A549 (cell line): ENCODE measurements at regions not wholly inside any gene's neighbourhood (a gene's known extent, or its start where the extent isn't known, plus 50 kb on each side); places are given as distances from the start of the nearest gene placed in this dataset.

Experiments
- ATAC-seq, 2 experiments: fragments of 200-7000 bp in 1 of 2; fragments of >200 bp in 1 of 2; cut with Nextera tagmentation in 1 of 2; cut with Tn5 transposase in 1 of 2; 3 replicates each; pipeline versions ENCODE4 v1.8.0 to v1.9.1; 2018 to 2020; ENCODE audit warnings: mild to moderate bottlenecking in 1 of 2, moderate library complexity in 1 of 2
- CTCF ChIA-PET: fragments of 300-600 bp; sonication (Branson Sonifier 250); formaldehyde crosslinking; extraction: SDS; loops from one replicate; lab custom pipeline; 2021; ENCODE audit warnings: antibody characterized with exemption, inconsistent platforms; lab: Yijun Ruan, JAX
- POLR2A ChIA-PET: fragments of 350-600 bp; formaldehyde crosslinking; extraction: SDS; loops from one replicate; lab custom pipeline; 2021; ENCODE audit warnings: antibody characterized with exemption, inconsistent platforms; lab: Yijun Ruan, JAX
- DNase-seq, 2 experiments: peaks; one replicate each; pipeline versions ENCODE4 v3.0.0 to v3.0.0-alpha.2; 2011 to 2016; ENCODE audit warnings: low read depth in 1 of 2, low spot score in 1 of 2
- FAIRE-seq: peaks from 2 replicates; lab custom pipeline; 2011; peaks lifted over from hg19 to GRCh38; lab: Jason Lieb, UNC
- H3K27ac ChIP-seq, 2 experiments: fragments of >200 bp; sonication (Bioruptor Twin); formaldehyde crosslinking; 3 replicates each; pipeline ENCODE4 v1.5.1; 2016 to 2017
- H3K4me1 ChIP-seq: fragments of >200 bp; sonication (Bioruptor Twin); formaldehyde crosslinking; 3 replicates; pipeline ENCODE4 v1.6.1; 2016
- H3K4me2 ChIP-seq: fragments of >200 bp; sonication (Bioruptor Twin); formaldehyde crosslinking; 3 replicates; pipeline ENCODE4 v1.6.1; 2016
- H3K4me3 ChIP-seq: fragments of >200 bp; sonication (Bioruptor Twin); formaldehyde crosslinking; 3 replicates; pipeline ENCODE4 v1.5.1; 2016
- H3K9me3 ChIP-seq: fragments of >200 bp; sonication (Bioruptor Twin); formaldehyde crosslinking; 3 replicates; pipeline ENCODE4 v1.6.1; 2016
- ATOH8 ChIP-seq: fragments of 250-450 bp; sonication (Bioruptor Pico); IDR thresholded peaks from 2 replicates; pipeline ENCODE4 v1.5.0; 2020; ENCODE audit warnings: low read depth, mild to moderate bottlenecking, moderate library complexity
- CBX2 ChIP-seq: fragments of 200-600 bp; sonication (generic); IDR thresholded peaks from 2 replicates; pipeline ENCODE4 v1.6.1; 2016; ENCODE audit warnings: low read depth, mild to moderate bottlenecking, borderline replicate concordance
- CBX8 ChIP-seq: fragments of 200-600 bp; sonication (generic); IDR thresholded peaks from 2 replicates; pipeline ENCODE4 v1.6.1; 2016
- EHF ChIP-seq: fragments of 250-450 bp; sonication (Bioruptor Pico); IDR thresholded peaks from 2 replicates; pipeline ENCODE4 v1.5.0; 2020; ENCODE audit warnings: mild to moderate bottlenecking
- EHMT2 ChIP-seq: fragments of 200-600 bp; sonication (generic); IDR thresholded peaks from 2 replicates; pipeline ENCODE4 v1.6.1; 2016; ENCODE audit warnings: antibody characterized with exemption, low read depth, mild to moderate bottlenecking, moderate library complexity
- EP300 ChIP-seq, 2 experiments: fragments of >200 bp; sonication (Bioruptor Twin); formaldehyde crosslinking; IDR thresholded peaks; 2 replicates in 1 of 2; 3 replicates in 1 of 2; pipeline ENCODE4 v1.6.1; 2016 to 2017
- FOSB ChIP-seq: fragments of 250-450 bp; sonication (Bioruptor Pico); IDR thresholded peaks from 2 replicates; pipeline ENCODE4 v1.5.0; 2020; ENCODE audit warnings: mild to moderate bottlenecking, moderate library complexity
- HOXA7 ChIP-seq: fragments of 250-450 bp; sonication (Bioruptor Pico); IDR thresholded peaks from 2 replicates; pipeline ENCODE4 v1.5.0; 2020; ENCODE audit warnings: mild to moderate bottlenecking, moderate library complexity
- JUN ChIP-seq, 2 experiments: fragments of >200 bp; sonication (Bioruptor Twin); formaldehyde crosslinking; IDR thresholded peaks; 2 replicates in 1 of 2; 3 replicates in 1 of 2; pipeline ENCODE4 v1.6.1; 2016 to 2017
- KDM1A ChIP-seq: fragments of 200-600 bp; sonication (generic); IDR thresholded peaks from 2 replicates; pipeline ENCODE4 v1.6.1; 2016; ENCODE audit warnings: low read depth, mild to moderate bottlenecking
- MAFK ChIP-seq: fragments of 450-650 bp; IDR thresholded peaks from 2 replicates; pipeline ENCODE4 v1.6.1; 2014; ENCODE audit not compliant: partially characterized antibody
- MAX ChIP-seq: IDR thresholded peaks from 2 replicates; pipeline ENCODE4 v1.6.1; 2012
- RARB ChIP-seq: fragments of 250-450 bp; sonication (Bioruptor Pico); IDR thresholded peaks from 2 replicates; pipeline ENCODE4 v1.8.0; 2021; ENCODE audit warnings: mild to moderate bottlenecking, moderate library complexity
- RFX5 ChIP-seq: fragments of 450-650 bp; IDR thresholded peaks from 2 replicates; pipeline ENCODE4 v1.7.1; 2014; ENCODE audit warnings: antibody characterized with exemption, mild to moderate bottlenecking, moderate library complexity
- WGBS: methylation state at CpG from one replicate; pipeline ENCODE4 v1.1.6; 2017; ENCODE audit errors: missing lambda C conversion rate; 5-methylcytosine and 5-hydroxymethylcytosine counted together
- TF ChIP-seq, protein P1 (sequence below): fragments of >200 bp; sonication (Bioruptor Twin); formaldehyde crosslinking; IDR thresholded peaks from 2 replicates; pipeline ENCODE4 v1.6.1; 2016
- TF ChIP-seq, protein P2 (sequence below): fragments of >200 bp; sonication (Bioruptor Twin); formaldehyde crosslinking; IDR thresholded peaks from 3 replicates; pipeline ENCODE4 v1.5.1; 2016
- TF ChIP-seq, protein P3 (sequence below): fragments of 250-450 bp; sonication (Bioruptor Pico); IDR thresholded peaks from 2 replicates; pipeline ENCODE4 v1.5.0; 2021; ENCODE audit warnings: mild to moderate bottlenecking, moderate library complexity, borderline replicate concordance

DNA sequence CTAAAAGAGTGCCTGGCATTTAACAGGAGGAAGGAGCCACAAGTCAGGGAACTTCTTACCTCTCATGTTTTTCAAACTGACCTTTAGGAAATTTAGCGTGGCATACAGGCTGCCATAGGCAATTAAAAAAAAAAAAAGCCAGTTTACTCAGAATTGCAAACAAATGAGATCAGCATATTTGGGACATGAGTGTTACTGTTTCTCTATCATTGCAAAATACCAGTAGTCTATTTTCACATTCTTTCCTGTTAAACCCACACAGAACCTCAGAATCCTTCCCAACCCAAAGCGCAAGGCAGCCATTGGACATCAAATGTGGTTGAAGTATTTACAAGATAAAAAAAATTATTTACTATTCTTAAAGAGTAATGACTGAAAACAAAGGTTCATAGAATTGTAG, 366.4 kb upstream of the DYNLRB2 start (continued):
- no peak for TF ChIP-seq EHF (CRISPR knock-in tag)
- TF ChIP-seq FOSB (CRISPR knock-in tag): no peak
- TF ChIP-seq, protein P1, sequence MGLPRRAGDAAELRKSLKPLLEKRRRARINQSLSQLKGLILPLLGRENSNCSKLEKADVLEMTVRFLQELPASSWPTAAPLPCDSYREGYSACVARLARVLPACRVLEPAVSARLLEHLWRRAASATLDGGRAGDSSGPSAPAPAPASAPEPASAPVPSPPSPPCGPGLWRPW: peak; percentile 78; the same call in 1 of the 2 replicates
- TF ChIP-seq, protein P2, sequence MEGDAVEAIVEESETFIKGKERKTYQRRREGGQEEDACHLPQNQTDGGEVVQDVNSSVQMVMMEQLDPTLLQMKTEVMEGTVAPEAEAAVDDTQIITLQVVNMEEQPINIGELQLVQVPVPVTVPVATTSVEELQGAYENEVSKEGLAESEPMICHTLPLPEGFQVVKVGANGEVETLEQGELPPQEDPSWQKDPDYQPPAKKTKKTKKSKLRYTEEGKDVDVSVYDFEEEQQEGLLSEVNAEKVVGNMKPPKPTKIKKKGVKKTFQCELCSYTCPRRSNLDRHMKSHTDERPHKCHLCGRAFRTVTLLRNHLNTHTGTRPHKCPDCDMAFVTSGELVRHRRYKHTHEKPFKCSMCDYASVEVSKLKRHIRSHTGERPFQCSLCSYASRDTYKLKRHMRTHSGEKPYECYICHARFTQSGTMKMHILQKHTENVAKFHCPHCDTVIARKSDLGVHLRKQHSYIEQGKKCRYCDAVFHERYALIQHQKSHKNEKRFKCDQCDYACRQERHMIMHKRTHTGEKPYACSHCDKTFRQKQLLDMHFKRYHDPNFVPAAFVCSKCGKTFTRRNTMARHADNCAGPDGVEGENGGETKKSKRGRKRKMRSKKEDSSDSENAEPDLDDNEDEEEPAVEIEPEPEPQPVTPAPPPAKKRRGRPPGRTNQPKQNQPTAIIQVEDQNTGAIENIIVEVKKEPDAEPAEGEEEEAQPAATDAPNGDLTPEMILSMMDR: no peak
- peak; percentile 42 to 48; a peak in 2 of 5 replicates for TF ChIP-seq JUN (IDR thresholded peaks at IDR 0.05)
- no peak for TF ChIP-seq RARB (CRISPR knock-in tag)
- no peak for TF ChIP-seq CBX8
- TF ChIP-seq EP300 (IDR thresholded peaks at IDR 0.05): no peak; a peak in 1 of 5 replicates
- peak; percentile 26; the same call in 1 of the 2 replicates for TF ChIP-seq MAX
- TF ChIP-seq HOXA7 (CRISPR knock-in tag): no peak
- TF ChIP-seq MAFK: peak; percentile 81
- no peak for TF ChIP-seq EHMT2

DNA sequence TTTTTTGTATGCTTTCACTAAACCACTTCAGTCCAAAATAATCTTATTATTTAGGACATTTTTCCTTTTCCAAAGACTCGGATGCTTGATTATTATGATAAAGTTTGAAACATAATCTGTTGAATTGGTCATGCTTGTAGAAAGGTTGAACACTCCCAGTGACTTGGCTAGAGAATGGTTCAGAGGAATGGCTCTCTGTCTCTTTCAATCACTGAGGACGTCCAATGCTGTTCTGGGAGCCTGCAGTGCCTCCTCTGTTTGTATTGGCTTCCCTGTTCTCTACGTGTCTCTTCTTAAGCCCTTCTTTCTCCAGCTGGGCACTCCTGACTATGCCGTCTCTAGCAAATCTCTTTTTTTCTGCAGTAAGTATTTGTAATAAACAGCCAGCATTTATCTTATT, 369.0 kb upstream of the DYNLRB2 start:
- DNase-seq (no peak), ATAC-seq (no peak), FAIRE-seq (no peak)
- POLR2A ChIA-PET: no interaction called here
- 78% methylated on average over 4 of the region's 4 CpGs for WGBS
- Histone ChIP-seq H3K4me1 (peaks cover 43% of the 10 kb centered on the region), H3K4me2 (no peak overlapping the region), H3K9me3 (no peaks in the 10 kb centered on the region), H3K27ac (no peak overlapping the region), H3K4me3 (no peak overlapping the region)
- CTCF ChIA-PET: no interaction called here
- TF ChIP-seq CBX2 (no peak), JUN (IDR thresholded peaks at IDR 0.05) (no peak)
- TF ChIP-seq, protein P3, sequence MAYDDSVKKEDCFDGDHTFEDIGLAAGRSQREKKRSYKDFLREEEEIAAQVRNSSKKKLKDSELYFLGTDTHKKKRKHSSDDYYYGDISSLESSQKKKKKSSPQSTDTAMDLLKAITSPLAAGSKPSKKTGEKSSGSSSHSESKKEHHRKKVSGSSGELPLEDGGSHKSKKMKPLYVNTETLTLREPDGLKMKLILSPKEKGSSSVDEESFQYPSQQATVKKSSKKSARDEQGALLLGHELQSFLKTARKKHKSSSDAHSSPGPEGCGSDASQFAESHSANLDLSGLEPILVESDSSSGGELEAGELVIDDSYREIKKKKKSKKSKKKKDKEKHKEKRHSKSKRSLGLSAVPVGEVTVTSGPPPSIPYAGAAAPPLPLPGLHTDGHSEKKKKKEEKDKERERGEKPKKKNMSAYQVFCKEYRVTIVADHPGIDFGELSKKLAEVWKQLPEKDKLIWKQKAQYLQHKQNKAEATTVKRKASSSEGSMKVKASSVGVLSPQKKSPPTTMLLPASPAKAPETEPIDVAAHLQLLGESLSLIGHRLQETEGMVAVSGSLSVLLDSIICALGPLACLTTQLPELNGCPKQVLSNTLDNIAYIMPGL (CRISPR knock-in tag): no peak

- ChIA-PET CTCF (no interaction called here), POLR2A (no interaction called here)
- 87% methylated on average over 4 of the region's 4 CpGs for WGBS
- Histone ChIP-seq H3K4me1 (peaks cover 38% of the 10 kb centered on the region), H3K4me2 (no peak overlapping the region), H3K9me3 (peaks cover 2% of the 10 kb centered on the region; the same call in 1 of the 3 replicates), H3K27ac (no peak overlapping the region), H3K4me3 (no peak overlapping the region)
- TF ChIP-seq RFX5: no peak
- TF ChIP-seq ATOH8: no peak
- no peak for TF ChIP-seq KDM1A
- ATAC-seq: no peak
- DNase-seq: no peak
- FAIRE-seq: no peak
These were observed 369.6 kb upstream of the DYNLRB2 start for GRCh38 chr16:80171199-80171598.
